Parathyroid adenoma (tissue), 2 donors: ENCODE measurements at regions not wholly inside any gene's neighbourhood (a gene's known extent, or its start where the extent isn't known, plus 50 kb on each side); places are given as distances from the start of the nearest gene placed in this dataset.
A peak's percentile ranks its signal among the peaks of the same experiment; 100 is the strongest.

Experiments
- H2AFZ ChIP-seq: fragments of 300-600 bp; sonication (generic); one replicate; pipeline ENCODE4 v1.7.0; 2017; ENCODE audit warnings: antibody characterized with exemption, mild to moderate bottlenecking
- H3K27ac ChIP-seq: fragments of 300-600 bp; sonication (generic); one replicate; pipeline ENCODE4 v1.7.0; 2017
- H3K27me3 ChIP-seq: fragments of 300-600 bp; sonication (generic); one replicate; pipeline ENCODE4 v1.7.0; 2017; ENCODE audit warnings: low read length; ENCODE audit not compliant: control insufficient read depth, insufficient read depth
- H3K36me3 ChIP-seq: fragments of 300-600 bp; sonication (generic); one replicate; pipeline ENCODE4 v1.7.0; 2017; ENCODE audit warnings: low read length; ENCODE audit not compliant: control insufficient read depth, insufficient read depth
- H3K4me1 ChIP-seq: fragments of 300-600 bp; sonication (generic); one replicate; pipeline ENCODE4 v1.7.0; 2017; ENCODE audit warnings: control low read depth
- H3K4me2 ChIP-seq: fragments of 300-600 bp; sonication (generic); one replicate; pipeline ENCODE4 v1.7.0; 2017; ENCODE audit warnings: low read length
- H3K4me3 ChIP-seq: fragments of 300-600 bp; sonication (generic); one replicate; pipeline ENCODE4 v1.7.0; 2017; ENCODE audit warnings: low read depth, low read length
- H3K79me2 ChIP-seq: fragments of 300-600 bp; sonication (generic); one replicate; pipeline ENCODE4 v1.7.0; 2017; ENCODE audit warnings: control low read depth
- H3K9ac ChIP-seq: fragments of 300-600 bp; sonication (generic); one replicate; pipeline ENCODE4 v1.7.0; 2017; ENCODE audit warnings: mild to moderate bottlenecking
- H3K9me3 ChIP-seq: fragments of 300-600 bp; sonication (generic); one replicate; pipeline ENCODE4 v1.7.0; 2017; ENCODE audit warnings: low read length; ENCODE audit not compliant: control insufficient read depth
- CTCF ChIP-seq: fragments of 300-600 bp; sonication (generic); IDR thresholded peaks from one replicate; pipeline ENCODE4 v1.7.0; 2017; ENCODE audit warnings: antibody characterized with exemption, mild to moderate bottlenecking
- donor health status: primary hyperparathyroidism.

- Histone ChIP-seq H3K9me3 (no peaks in the 10 kb centered on the region), H3K36me3 (no peaks in the 10 kb centered on the region), H3K4me1 (no peaks in the 10 kb centered on the region), H3K27ac (no peak overlapping the region), H3K4me2 (no peak overlapping the region), H3K9ac (no peak overlapping the region), H3K4me3 (no peak overlapping the region), H3K27me3 (no peaks in the 10 kb centered on the region), H2AFZ (no peak overlapping the region), H3K79me2 (no peaks in the 10 kb centered on the region)
- no peak for TF ChIP-seq CTCF
These were observed 414.0 kb upstream of the ATP2B1 start for GRCh38 chr12:90122681-90123080.

- no peaks in the 10 kb centered on the region for H3K36me3 ChIP-seq
- no peaks in the 10 kb centered on the region for H3K9me3 ChIP-seq
- no peak overlapping the region for H3K9ac ChIP-seq
- H3K27me3 ChIP-seq, result no peaks in the 10 kb centered on the region
- no peak overlapping the region for H2AFZ ChIP-seq
- TF ChIP-seq CTCF, result no peak
- H3K27ac ChIP-seq, result no peak overlapping the region
- no peak overlapping the region for H3K4me2 ChIP-seq
- H3K4me3 ChIP-seq, result no peak overlapping the region
- no peaks in the 10 kb centered on the region for H3K4me1 ChIP-seq
- no peaks in the 10 kb centered on the region for H3K79me2 ChIP-seq
These were observed 412.0 kb upstream of the ATP2B1 start for GRCh38 chr12:90120627-90121026.

GRCh38 chr12:90112666-90113065, 404.0 kb upstream of the ATP2B1 start:
- Histone ChIP-seq H3K36me3 (no peaks in the 10 kb centered on the region), H3K27me3 (no peaks in the 10 kb centered on the region), H3K9ac (no peak overlapping the region), H2AFZ (no peak overlapping the region), H3K9me3 (no peaks in the 10 kb centered on the region), H3K4me3 (no peak overlapping the region), H3K27ac (no peak overlapping the region), H3K4me2 (no peak overlapping the region), H3K79me2 (no peaks in the 10 kb centered on the region), H3K4me1 (no peaks in the 10 kb centered on the region)
- no peak for TF ChIP-seq CTCF

- H2AFZ ChIP-seq, result peak overlapping the region; percentile 38
- H3K4me1 ChIP-seq, result no peaks in the 10 kb centered on the region
- H3K4me2 ChIP-seq, result no peak overlapping the region
- TF ChIP-seq CTCF, result no peak
- H3K4me3 ChIP-seq, result no peak overlapping the region
- no peaks in the 10 kb centered on the region for H3K9me3 ChIP-seq
- H3K9ac ChIP-seq, result no peak overlapping the region
- no peaks in the 10 kb centered on the region for H3K36me3 ChIP-seq
- no peak overlapping the region for H3K27ac ChIP-seq
- H3K79me2 ChIP-seq, result no peaks in the 10 kb centered on the region
- no peaks in the 10 kb centered on the region for H3K27me3 ChIP-seq
These were observed 403.3 kb upstream of the ATP2B1 start for GRCh38 chr12:90111791-90112580.

- H2AFZ ChIP-seq, result no peak overlapping the region
- no peak overlapping the region for H3K4me2 ChIP-seq
These were observed 397.9 kb upstream of the ATP2B1 start for GRCh38 chr12:90106568-90106967.

More at GRCh38 chr12:90106568-90106967, 397.9 kb upstream of the ATP2B1 start:
- H3K79me2 ChIP-seq, result no peaks in the 10 kb centered on the region
- H3K27ac ChIP-seq, result no peak overlapping the region
- no peaks in the 10 kb centered on the region for H3K27me3 ChIP-seq
- no peak overlapping the region for H3K4me3 ChIP-seq
- no peak overlapping the region for H3K9ac ChIP-seq
- H3K4me1 ChIP-seq, result no peaks in the 10 kb centered on the region
- H3K36me3 ChIP-seq, result no peaks in the 10 kb centered on the region
- no peak for TF ChIP-seq CTCF
- no peaks in the 10 kb centered on the region for H3K9me3 ChIP-seq
